Lower leg skin (tissue), 3 donors: ENCODE measurements at regions not wholly inside any gene's neighbourhood (a gene's known extent, or its start where the extent isn't known, plus 50 kb on each side); places are given as distances from the start of the nearest gene placed in this dataset.

ENCODE experiments used
- CTCF ChIP-seq, 3 donors: fragments of 450-650 bp; IDR thresholded peaks; one replicate each; pipeline ENCODE4 v1.5.1; 2016; ENCODE audit warnings: antibody characterized with exemption in 3 of 3, mild to moderate bottlenecking in 3 of 3, moderate library complexity in 2 of 3
- POLR2A ChIP-seq, 2 donors: fragments of 450-650 bp; IDR thresholded peaks; one replicate each; pipeline ENCODE4 v1.6.1; 2016 to 2017; ENCODE audit warnings: antibody characterized with exemption in 2 of 2, mild to moderate bottlenecking in 1 of 2, moderate library complexity in 1 of 2

- TF ChIP-seq CTCF (IDR thresholded peaks at IDR 0.05) (no peak), POLR2A (IDR thresholded peaks at IDR 0.05) (no peak)
These were observed 188.4 kb upstream of the MALRD1 start for GRCh38 chr10:18860186-18860585.
